Panc1 (cell line): ENCODE measurements at regions not wholly inside any gene's neighbourhood (a gene's known extent, or its start where the extent isn't known, plus 50 kb on each side); places are given as distances from the start of the nearest gene placed in this dataset.

Experiments
- ATAC-seq: fragments of 200-7000 bp; cut with Tn5 transposase; 2 replicates; pipeline ENCODE4 v1.9.1; 2020; ENCODE audit warnings: mild to moderate bottlenecking, moderate library complexity
- BruUV-seq: library from RNA; stranded (reverse); fragments of 400-500 nt; replicated peaks from 2 replicates; lab custom pipeline; 2021; lab: Mats Ljungman, UMichigan
- CTCF ChIA-PET: fragments of 300-600 bp; sonication (Branson Sonifier 250); formaldehyde crosslinking; loops from one replicate; lab custom pipeline; 2022; ENCODE audit warnings: antibody characterized with exemption; lab: Charles Lee
- POLR2A ChIA-PET: fragments of 300-600 bp; sonication (Branson Sonifier 250); formaldehyde crosslinking; loops from one replicate; lab custom pipeline; 2022; ENCODE audit warnings: antibody characterized with exemption; lab: Charles Lee
- DNase-seq: peaks from one replicate; pipeline ENCODE4 v3.0.0-alpha.2; 2010; ENCODE audit warnings: low read depth, low spot score
- H3K27ac ChIP-seq: 2 replicates; pipeline ENCODE4 v1.5.1; 2011; ENCODE audit warnings: mild to moderate bottlenecking, low read length, inconsistent platforms
- H3K27me3 ChIP-seq: fragments of 200-500 bp; sonication (Bioruptor generic); 2 replicates; pipeline ENCODE4 v1.6.0; 2014; ENCODE audit warnings: low read length, inconsistent platforms; ENCODE audit not compliant: control insufficient read depth, insufficient read depth
- H3K36me3 ChIP-seq: fragments of 200-500 bp; sonication (Bioruptor generic); 2 replicates; pipeline ENCODE4 v1.5.1; 2014; ENCODE audit warnings: inconsistent platforms, mild to moderate bottlenecking, low read length, moderate library complexity; ENCODE audit not compliant: control insufficient read depth, insufficient read depth
- H3K4me1 ChIP-seq: 2 replicates; pipeline ENCODE4 v1.5.1; 2011; ENCODE audit warnings: inconsistent platforms, mild to moderate bottlenecking, low read length, moderate library complexity; ENCODE audit not compliant: control insufficient read depth, insufficient read depth
- H3K4me3 ChIP-seq, 2 experiments: 2 replicates each; pipeline ENCODE4 v1.5.1; 2011 to 2012; ENCODE audit warnings: low read depth in 2 of 2, low read length in 2 of 2, mild to moderate bottlenecking in 2 of 2, inconsistent platforms in 1 of 2, moderate library complexity in 1 of 2
- H3K9me3 ChIP-seq: fragments of 200-500 bp; sonication (Bioruptor generic); 2 replicates; pipeline ENCODE4 v1.5.1; 2014; ENCODE audit warnings: low read depth, mild to moderate bottlenecking, inconsistent platforms, low read length, moderate library complexity; ENCODE audit not compliant: control insufficient read depth, insufficient read depth
- POLR2AphosphoS5 ChIP-seq: IDR thresholded peaks from 2 replicates; pipeline ENCODE4 v1.6.1; 2012; ENCODE audit warnings: mild to moderate bottlenecking, low read depth, low read length, moderate library complexity
- SIN3A ChIP-seq: IDR thresholded peaks from 2 replicates; pipeline ENCODE4 v1.6.1; 2012; ENCODE audit warnings: low read depth, mild to moderate bottlenecking, low read length, moderate library complexity, borderline replicate concordance; ENCODE audit not compliant: insufficient read depth
- TCF7L2 ChIP-seq: IDR thresholded peaks from 2 replicates; pipeline ENCODE4 v1.6.1; 2011; ENCODE audit warnings: mild to moderate bottlenecking, low read depth, low read length, inconsistent platforms
- in situ Hi-C: cut with HindIII; loops from 2 replicates; pipeline ENCODE4 v1.10.0; 2016; ENCODE audit warnings: low sequenced_read_pairs, low pct_unique_long_range_greater_than_20kb
- intact Hi-C: fragments of 100-400 bp; cut with micrococcal nuclease; formaldehyde crosslinking; loops from one replicate; pipeline ENCODE4 v1.10.0; 2022; ENCODE audit not compliant: unreplicated experiment
- TF ChIP-seq, protein P1 (sequence below), 2 experiments: IDR thresholded peaks; 2 replicates each; pipeline ENCODE4 v1.6.1; 2011 to 2012; ENCODE audit warnings: low read depth in 2 of 2, control low read depth in 1 of 2, low read length in 1 of 2, mild to moderate bottlenecking in 1 of 2, moderate library complexity in 1 of 2; ENCODE audit not compliant: insufficient read depth in 1 of 2
- TF ChIP-seq, protein P2 (sequence below): fragments of 450-650 bp; IDR thresholded peaks from 2 replicates; pipeline ENCODE4 v1.5.1; 2017; ENCODE audit warnings: mild to moderate bottlenecking

DNA sequence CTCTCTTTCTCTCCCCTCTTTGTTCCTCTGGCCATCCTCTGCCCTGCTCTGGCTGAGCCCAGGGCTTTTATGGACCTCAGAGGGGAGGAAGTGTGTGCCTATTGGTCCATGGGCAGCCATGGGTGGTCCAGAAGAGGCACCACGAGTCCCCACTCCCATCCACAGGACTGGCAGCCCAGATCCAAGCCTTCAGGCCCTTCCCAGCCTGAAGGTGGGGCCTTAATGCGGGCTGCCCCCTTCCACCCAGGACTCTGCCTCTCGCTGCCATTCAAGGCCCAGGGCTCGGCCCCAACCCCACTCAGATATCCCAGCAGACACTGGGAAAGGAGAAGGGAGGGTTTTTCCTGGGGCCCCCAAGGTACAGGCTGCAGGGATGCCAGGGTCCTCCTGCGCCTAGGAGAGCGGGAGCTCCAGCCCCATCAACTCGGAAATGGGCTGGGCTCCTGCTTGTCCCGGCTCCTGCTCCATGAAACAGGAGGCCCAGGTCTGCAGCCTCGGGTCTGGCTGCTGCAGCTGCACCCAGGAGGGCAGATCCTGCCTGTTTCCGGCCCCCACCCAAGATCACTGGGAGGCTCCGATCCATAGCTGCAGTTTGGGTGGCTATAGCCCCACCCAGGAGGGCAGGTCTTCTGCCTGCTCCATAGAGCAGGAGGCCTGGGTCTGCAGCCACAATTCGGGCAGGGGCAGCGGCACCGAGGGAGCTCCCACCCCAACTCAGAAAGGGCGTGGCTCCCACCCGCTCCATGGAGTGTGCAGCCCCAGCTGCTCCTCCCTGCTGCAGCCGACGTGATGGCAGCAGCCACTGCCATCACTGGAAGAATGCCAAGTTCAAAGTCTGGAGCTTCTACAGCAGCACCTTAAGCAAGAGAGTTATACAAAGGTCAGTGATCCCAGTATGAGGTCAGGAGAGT lies 116.6 kb upstream of the RBBP8 start:
- no peak for DNase-seq
- H3K4me1 ChIP-seq, result no peaks in the 10 kb centered on the region
- H3K4me3 ChIP-seq, result no peak overlapping the region
- in situ Hi-C loops (no loop called here), intact Hi-C loops (no loop called here)
- H3K27me3 ChIP-seq, result peaks cover 7% of the 10 kb centered on the region
- no peak for ATAC-seq
- ChIA-PET POLR2A (no interaction called here), CTCF (interaction anchor here (0.8 to 0.9 kb wide), 2 partner anchors 15 to 563 kb away, joined by 3 to 6 read pairs; no protein-coding TSS in a partner anchor)
- H3K27ac ChIP-seq, result no peak overlapping the region
- no peak for TF ChIP-seq POLR2AphosphoS5
- TF ChIP-seq, protein P1, sequence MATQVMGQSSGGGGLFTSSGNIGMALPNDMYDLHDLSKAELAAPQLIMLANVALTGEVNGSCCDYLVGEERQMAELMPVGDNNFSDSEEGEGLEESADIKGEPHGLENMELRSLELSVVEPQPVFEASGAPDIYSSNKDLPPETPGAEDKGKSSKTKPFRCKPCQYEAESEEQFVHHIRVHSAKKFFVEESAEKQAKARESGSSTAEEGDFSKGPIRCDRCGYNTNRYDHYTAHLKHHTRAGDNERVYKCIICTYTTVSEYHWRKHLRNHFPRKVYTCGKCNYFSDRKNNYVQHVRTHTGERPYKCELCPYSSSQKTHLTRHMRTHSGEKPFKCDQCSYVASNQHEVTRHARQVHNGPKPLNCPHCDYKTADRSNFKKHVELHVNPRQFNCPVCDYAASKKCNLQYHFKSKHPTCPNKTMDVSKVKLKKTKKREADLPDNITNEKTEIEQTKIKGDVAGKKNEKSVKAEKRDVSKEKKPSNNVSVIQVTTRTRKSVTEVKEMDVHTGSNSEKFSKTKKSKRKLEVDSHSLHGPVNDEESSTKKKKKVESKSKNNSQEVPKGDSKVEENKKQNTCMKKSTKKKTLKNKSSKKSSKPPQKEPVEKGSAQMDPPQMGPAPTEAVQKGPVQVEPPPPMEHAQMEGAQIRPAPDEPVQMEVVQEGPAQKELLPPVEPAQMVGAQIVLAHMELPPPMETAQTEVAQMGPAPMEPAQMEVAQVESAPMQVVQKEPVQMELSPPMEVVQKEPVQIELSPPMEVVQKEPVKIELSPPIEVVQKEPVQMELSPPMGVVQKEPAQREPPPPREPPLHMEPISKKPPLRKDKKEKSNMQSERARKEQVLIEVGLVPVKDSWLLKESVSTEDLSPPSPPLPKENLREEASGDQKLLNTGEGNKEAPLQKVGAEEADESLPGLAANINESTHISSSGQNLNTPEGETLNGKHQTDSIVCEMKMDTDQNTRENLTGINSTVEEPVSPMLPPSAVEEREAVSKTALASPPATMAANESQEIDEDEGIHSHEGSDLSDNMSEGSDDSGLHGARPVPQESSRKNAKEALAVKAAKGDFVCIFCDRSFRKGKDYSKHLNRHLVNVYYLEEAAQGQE (IDR thresholded peaks at IDR 0.05; ENCODE audit: insufficient read depth in 1 of 2, low read depth in 2 of 2, low read length in 1 of 2), result no peak
- no peak for TF ChIP-seq TCF7L2
- TF ChIP-seq, protein P2, sequence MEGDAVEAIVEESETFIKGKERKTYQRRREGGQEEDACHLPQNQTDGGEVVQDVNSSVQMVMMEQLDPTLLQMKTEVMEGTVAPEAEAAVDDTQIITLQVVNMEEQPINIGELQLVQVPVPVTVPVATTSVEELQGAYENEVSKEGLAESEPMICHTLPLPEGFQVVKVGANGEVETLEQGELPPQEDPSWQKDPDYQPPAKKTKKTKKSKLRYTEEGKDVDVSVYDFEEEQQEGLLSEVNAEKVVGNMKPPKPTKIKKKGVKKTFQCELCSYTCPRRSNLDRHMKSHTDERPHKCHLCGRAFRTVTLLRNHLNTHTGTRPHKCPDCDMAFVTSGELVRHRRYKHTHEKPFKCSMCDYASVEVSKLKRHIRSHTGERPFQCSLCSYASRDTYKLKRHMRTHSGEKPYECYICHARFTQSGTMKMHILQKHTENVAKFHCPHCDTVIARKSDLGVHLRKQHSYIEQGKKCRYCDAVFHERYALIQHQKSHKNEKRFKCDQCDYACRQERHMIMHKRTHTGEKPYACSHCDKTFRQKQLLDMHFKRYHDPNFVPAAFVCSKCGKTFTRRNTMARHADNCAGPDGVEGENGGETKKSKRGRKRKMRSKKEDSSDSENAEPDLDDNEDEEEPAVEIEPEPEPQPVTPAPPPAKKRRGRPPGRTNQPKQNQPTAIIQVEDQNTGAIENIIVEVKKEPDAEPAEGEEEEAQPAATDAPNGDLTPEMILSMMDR, result no peak
- no peak for TF ChIP-seq SIN3A
- H3K9me3 ChIP-seq, result no peaks in the 10 kb centered on the region
- no peaks in the 10 kb centered on the region for H3K36me3 ChIP-seq
- BruUV-seq, result no TSS peak

- Histone ChIP-seq H3K36me3 (no peaks in the 10 kb centered on the region), H3K27me3 (peaks cover 11% of the 10 kb centered on the region), H3K27ac (no peak overlapping the region), H3K4me3 (no peak overlapping the region), H3K9me3 (no peaks in the 10 kb centered on the region), H3K4me1 (no peaks in the 10 kb centered on the region)
- TF ChIP-seq POLR2AphosphoS5 (no peak), SIN3A (no peak), TCF7L2 (no peak)
- TF ChIP-seq, protein P1 (IDR thresholded peaks at IDR 0.05; ENCODE audit: insufficient read depth in 1 of 2, low read depth in 2 of 2, low read length in 1 of 2), result no peak
- TF ChIP-seq, protein P2, result no peak
- intact Hi-C loops, result no loop called here
- in situ Hi-C loops, result no loop called here
- no peak for DNase-seq
- no peak for ATAC-seq
- CTCF ChIA-PET, result no interaction called here
- POLR2A ChIA-PET, result no interaction called here
- no TSS peak for BruUV-seq
Observed at GRCh38 chr18:22817844-22818243, 115.3 kb upstream of the RBBP8 start.
